GM12878 (cell line): ENCODE measurements at regions not wholly inside any gene's neighbourhood (a gene's known extent, or its start where the extent isn't known, plus 50 kb on each side); places are given as distances from the start of the nearest gene placed in this dataset.

Experiments
- ATAC-seq: fragments of 200-7000 bp; cut with Tn5 transposase; 3 replicates; pipeline ENCODE4 v1.9.1; 2020; ENCODE audit warnings: mild to moderate bottlenecking, moderate library complexity
- BruUV-seq: library from RNA; stranded (reverse); fragments of 400-500 nt; replicated peaks from 2 replicates; lab custom pipeline; 2021; lab: Mats Ljungman, UMichigan
- CTCF ChIA-PET: fragments of 300-600 bp; sonication (Branson Sonifier 250); formaldehyde crosslinking; extraction: SDS; loops from one replicate; lab custom pipeline; 2021; ENCODE audit warnings: inconsistent platforms; lab: Yijun Ruan, JAX
- POLR2A ChIA-PET: fragments of 350-600 bp; formaldehyde crosslinking; extraction: SDS; loops from one replicate; lab custom pipeline; 2021; ENCODE audit warnings: inconsistent platforms; lab: Charles Lee
- RAD21 ChIA-PET: fragments of 300-600 bp; sonication (Branson Sonifier 250); formaldehyde crosslinking; loops from one replicate; lab custom pipeline; 2023; ENCODE audit warnings: antibody characterized with exemption; ENCODE audit not compliant: unreplicated experiment; lab: Charles Lee
- SMC1A ChIA-PET: fragments of 300-600 bp; sonication (Branson Sonifier 250); formaldehyde crosslinking; loops from one replicate; lab custom pipeline; 2023; ENCODE audit not compliant: unreplicated experiment, uncharacterized antibody; lab: Charles Lee
- DNase-seq: peaks from one replicate; pipeline ENCODE4 v3.0.0-alpha.2; 2011; ENCODE audit warnings: low read depth, low spot score
- FAIRE-seq: peaks from 3 replicates; lab custom pipeline; 2011; peaks lifted over from hg19 to GRCh38; lab: Jason Lieb, UNC
- H2AFZ ChIP-seq: 2 replicates; pipeline ENCODE4 v1.6.0; 2011; ENCODE audit warnings: low read depth, low read length, control low read depth; ENCODE audit not compliant: control insufficient read depth
- H3K27ac ChIP-seq: 2 replicates; pipeline ENCODE4 v1.5.1; 2011; ENCODE audit warnings: control low read depth; ENCODE audit not compliant: control insufficient read depth, insufficient read depth
- H3K27me3 ChIP-seq, 2 experiments: replicated peaks in 1 of 2; 2 replicates each; pipeline versions ENCODE4 v1.6.0 to v1.6.1; 2011; ENCODE audit warnings: low read length in 1 of 2; ENCODE audit not compliant: control insufficient read depth in 2 of 2, insufficient read depth in 2 of 2
- H3K36me3 ChIP-seq, 2 experiments: 2 replicates each; pipeline ENCODE4 v1.5.1; 2011; ENCODE audit warnings: low read length in 1 of 2; ENCODE audit not compliant: control insufficient read depth in 2 of 2, insufficient read depth in 2 of 2
- H3K4me1 ChIP-seq: 2 replicates; pipeline ENCODE4 v1.6.1; 2011; ENCODE audit warnings: mild to moderate bottlenecking, low read length, moderate library complexity, mixed read lengths; ENCODE audit not compliant: control insufficient read depth, insufficient read depth
- H3K4me2 ChIP-seq: 2 replicates; pipeline ENCODE4 v1.6.0; 2011; ENCODE audit warnings: control low read depth; ENCODE audit not compliant: control insufficient read depth, insufficient read depth
- H3K4me3 ChIP-seq: fragments of 200-600 bp; sonication (generic); 2 replicates; pipeline ENCODE4 v1.5.1; 2016
- H3K79me2 ChIP-seq: 2 replicates; pipeline ENCODE4 v1.6.0; 2011; ENCODE audit warnings: low read length; ENCODE audit not compliant: control insufficient read depth, insufficient read depth
- H3K9ac ChIP-seq: 2 replicates; pipeline ENCODE4 v1.8.0; 2011; ENCODE audit warnings: low read length, control low read depth, mixed read lengths; ENCODE audit not compliant: control insufficient read depth, insufficient read depth
- H3K9me3 ChIP-seq: replicated peaks from 3 replicates; pipeline ENCODE4 v1.5.1; 2011; ENCODE audit warnings: mild to moderate bottlenecking, low read length; ENCODE audit not compliant: control insufficient read depth, insufficient read depth
- H4K20me1 ChIP-seq: 2 replicates; pipeline ENCODE4 v1.6.0; 2011; ENCODE audit not compliant: control insufficient read depth, insufficient read depth
- EZH2 ChIP-seq: IDR thresholded peaks from 2 replicates; pipeline ENCODE4 v1.6.1; 2012; ENCODE audit warnings: low read depth, mild to moderate bottlenecking, control low read depth, inconsistent platforms, low read length, borderline replicate concordance; ENCODE audit not compliant: control insufficient read depth
- HDAC2 ChIP-seq: fragments of 200-600 bp; sonication (generic); IDR thresholded peaks from 2 replicates; pipeline ENCODE4 v1.6.1; 2017
- HDAC6 ChIP-seq: fragments of 200-600 bp; sonication (generic); IDR thresholded peaks from one replicate; pipeline ENCODE4 v1.8.0; 2017; ENCODE audit warnings: antibody characterized with exemption; ENCODE audit not compliant: unreplicated experiment
- HDGF ChIP-seq: fragments of 450-650 bp; IDR thresholded peaks from 2 replicates; pipeline ENCODE4 v1.6.1; 2016; ENCODE audit warnings: antibody characterized with exemption
- MAX ChIP-seq: IDR thresholded peaks from 2 replicates; pipeline ENCODE4 v1.6.1; 2012; ENCODE audit warnings: low read depth, low read length, improper control_type of control experiment
- NR2F1 ChIP-seq: fragments of 450-650 bp; conservative IDR thresholded peaks from 2 replicates; pipeline ENCODE4 v1.6.1; 2017; ENCODE audit warnings: mild to moderate bottlenecking
- POLR2AphosphoS2 ChIP-seq: IDR thresholded peaks from 2 replicates; pipeline ENCODE4 v1.6.1; 2011; ENCODE audit warnings: low read depth, mild to moderate bottlenecking, low read length, improper control_type of control experiment, moderate library complexity
- RAD21 ChIP-seq: IDR thresholded peaks from 2 replicates; pipeline ENCODE4 v1.6.1; 2011; ENCODE audit warnings: mild to moderate bottlenecking, low read depth, low read length, moderate library complexity; ENCODE audit not compliant: insufficient read depth
- SIN3A ChIP-seq: IDR thresholded peaks from 2 replicates; pipeline ENCODE4 v1.6.1; 2012; ENCODE audit warnings: low read depth, low read length, improper control_type of control experiment
- SMARCA5 ChIP-seq: fragments of 450-650 bp; IDR thresholded peaks from 2 replicates; pipeline ENCODE4 v1.6.1; 2017; ENCODE audit warnings: mild to moderate bottlenecking
- SUZ12 ChIP-seq: fragments of 200-600 bp; sonication (generic); IDR thresholded peaks from one replicate; pipeline ENCODE4 v1.6.1; 2018; ENCODE audit warnings: antibody characterized with exemption, mild to moderate bottlenecking; ENCODE audit not compliant: unreplicated experiment
- TCF12 ChIP-seq: IDR thresholded peaks from 2 replicates; pipeline ENCODE4 v1.6.1; 2011; ENCODE audit warnings: low read depth, mild to moderate bottlenecking, low read length
- WRNIP1 ChIP-seq: IDR thresholded peaks from 2 replicates; pipeline ENCODE4 v1.6.1; 2011; ENCODE audit warnings: low read depth, low read length, improper control_type of control experiment, borderline replicate concordance
- ZBED1 ChIP-seq: IDR thresholded peaks from 2 replicates; pipeline ENCODE4 v1.6.1; 2016; ENCODE audit warnings: borderline replicate concordance
- ZBTB11 ChIP-seq: fragments of 450-650 bp; formaldehyde crosslinking; IDR thresholded peaks from 2 replicates; pipeline ENCODE4 v1.5.0; 2022; ENCODE audit warnings: mild to moderate bottlenecking, missing genetic modification characterization
- ZNF24 ChIP-seq: fragments of 450-650 bp; IDR thresholded peaks from 2 replicates; pipeline ENCODE4 v1.6.1; 2017; ENCODE audit warnings: antibody characterized with exemption, mild to moderate bottlenecking
- WGBS: methylation state at CpG from one replicate; pipeline ENCODE4 v1.1.6; 2016; ENCODE audit warnings: low lambda C conversion rate; ENCODE audit not compliant: insufficient replicate concordance, insufficient coverage; ENCODE audit errors: missing lambda C conversion rate; 5-methylcytosine and 5-hydroxymethylcytosine counted together
- in situ Hi-C: fragments of 300-500 bp; cut with MboI; formaldehyde crosslinking; loops from 9 replicates; pipeline ENCODE4 v1.14.3; 2018; ENCODE audit warnings: mixed read lengths
- intact Hi-C: fragments of 100-400 bp; cut with micrococcal nuclease; formaldehyde crosslinking; loops from one replicate; pipeline ENCODE4 v1.14.2; 2022; ENCODE audit not compliant: unreplicated experiment

- SMC1A ChIA-PET, result interaction anchor here (0.7 kb wide), 1 partner anchor 466 kb away, joined by 3 read pairs; no protein-coding TSS in a partner anchor
- no peak overlapping the region for H2AFZ ChIP-seq
- H3K27me3 ChIP-seq, result no peaks in the 10 kb centered on the region
- no peak overlapping the region for H3K4me2 ChIP-seq
- H3K27ac ChIP-seq, result no peak overlapping the region
- RAD21 ChIA-PET, result no interaction called here
- H3K4me3 ChIP-seq, result no peak overlapping the region
- no peak for FAIRE-seq
- POLR2A ChIA-PET, result no interaction called here
- in situ Hi-C loops, result no loop called here
- TF ChIP-seq ZBED1 (no peak), WRNIP1 (no peak), RAD21 (no peak), TCF12 (no peak), SIN3A (no peak), ZNF24 (no peak), MAX (no peak), POLR2AphosphoS2 (no peak)
- TF ChIP-seq, all 136 proteins: peak for 0
- Histone ChIP-seq H4K20me1 (no peaks in the 10 kb centered on the region), H3K9me3 (no peaks in the 10 kb centered on the region; the same call in 2 of the 3 replicates), H3K36me3 (no peaks in the 10 kb centered on the region), H3K9ac (no peak overlapping the region), H3K4me1 (no peaks in the 10 kb centered on the region), H3K79me2 (no peaks in the 10 kb centered on the region)
- no peak for DNase-seq
- intact Hi-C loops, result no loop called here
- no TSS peak for BruUV-seq
- CTCF ChIA-PET, result no interaction called here
- ATAC-seq, result no peak
- 47% methylated on average over 3 of the region's 3 CpGs for WGBS
These were observed 269.7 kb upstream of the ATP10A start for GRCh38 chr15:26132811-26133210.

DNA sequence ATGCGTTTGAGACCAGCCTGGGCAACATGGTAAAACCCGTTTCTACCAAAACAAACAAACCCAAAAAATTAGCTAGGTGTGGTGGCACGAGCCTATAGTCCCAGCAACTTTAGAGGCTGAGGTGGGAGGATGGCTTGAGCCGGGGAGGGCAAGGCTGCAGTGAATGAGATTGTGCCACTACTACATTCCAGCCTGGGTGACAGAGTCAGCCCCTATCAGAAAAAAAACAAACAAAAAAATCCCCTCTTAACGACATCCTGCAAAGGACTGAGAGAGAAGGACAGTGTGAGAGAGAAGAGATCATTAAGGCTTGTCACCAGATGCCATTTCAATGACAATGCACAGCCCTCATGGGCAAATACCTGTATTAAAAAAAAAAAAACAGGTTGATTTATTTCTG lies 266.7 kb upstream of the ATP10A start:
- no peaks in the 10 kb centered on the region for H4K20me1 ChIP-seq
- ATAC-seq (no peak), DNase-seq (no peak), FAIRE-seq (no peak)
- no peaks in the 10 kb centered on the region; the same call in 2 of the 3 replicates for H3K9me3 ChIP-seq
- no peak overlapping the region for H3K4me3 ChIP-seq
- WGBS, result 6% methylated on average over 5 of the region's 5 CpGs
- ChIA-PET SMC1A (no interaction called here), POLR2A (no interaction called here), CTCF (no interaction called here), RAD21 (no interaction called here)
- no TSS peak for BruUV-seq
- H3K27me3 ChIP-seq, result no peaks in the 10 kb centered on the region
- no peak overlapping the region for H3K27ac ChIP-seq
- in situ Hi-C loops (loop anchor here (5.0 kb wide), 1 partner anchor 47 kb away; no protein-coding TSS in a partner anchor), intact Hi-C loops (no loop called here)
- no peak overlapping the region for H3K4me2 ChIP-seq
- H3K36me3 ChIP-seq, result no peaks in the 10 kb centered on the region
- no peaks in the 10 kb centered on the region for H3K4me1 ChIP-seq
- H3K9ac ChIP-seq, result no peak overlapping the region
- H2AFZ ChIP-seq, result no peak overlapping the region
- no peaks in the 10 kb centered on the region for H3K79me2 ChIP-seq
- TF ChIP-seq NR2F1 (no peak), EZH2 (no peak), HDGF (no peak), TCF12 (no peak), HDAC2 (no peak), SMARCA5 (no peak), SUZ12 (no peak), ZBTB11 (no peak), HDAC6 (no peak)
